Esophagus squamous epithelium (tissue), 5 donors: ENCODE measurements at regions not wholly inside any gene's neighbourhood (a gene's known extent, or its start where the extent isn't known, plus 50 kb on each side); places are given as distances from the start of the nearest gene placed in this dataset.

Source experiments
- DNase-seq: peaks from one replicate; lab custom pipeline; 2025; lab: John Stamatoyannopoulos, UW
- H3K27ac ChIP-seq, 4 donors: fragments of 200-600 bp; sonication (generic); one replicate each; pipeline ENCODE4 v1.5.1; 2016 to 2019; ENCODE audit warnings: mild to moderate bottlenecking in 1 of 4
- H3K27me3 ChIP-seq, 4 donors: fragments of 200-600 bp; sonication (generic); 1 replicate in 3 of 4; 2 replicates in 1 of 4; pipeline versions ENCODE4 v1.5.1 to v1.6.0; 2017 to 2021; ENCODE audit warnings: antibody characterized with exemption in 1 of 4
- H3K36me3 ChIP-seq, 3 donors: fragments of 200-600 bp; sonication (generic); one replicate each; pipeline ENCODE4 v1.5.1; 2016 to 2019
- H3K4me1 ChIP-seq, 3 donors: fragments of 200-600 bp; sonication (generic); one replicate each; pipeline ENCODE4 v1.5.1; 2017 to 2019
- H3K4me3 ChIP-seq, 4 donors: fragments of 200-600 bp; sonication (generic); 1 replicate in 3 of 4; 2 replicates in 1 of 4; pipeline ENCODE4 v1.5.1; 2016 to 2019; ENCODE audit warnings: mild to moderate bottlenecking in 2 of 4, moderate library complexity in 1 of 4
- H3K9me3 ChIP-seq, 3 donors: fragments of 200-600 bp; sonication (generic); one replicate each; pipeline ENCODE4 v1.5.1; 2016 to 2019
- POLR2A ChIP-seq, 4 donors: fragments of 450-650 bp; IDR thresholded peaks; one replicate each; pipeline ENCODE4 v1.6.1; 2017; ENCODE audit warnings: antibody characterized with exemption in 4 of 4, mild to moderate bottlenecking in 4 of 4, moderate library complexity in 3 of 4
- WGBS, 2 donors: methylation state at CpG; one replicate each; pipeline ENCODE4 v1.1.5; 2018; 5-methylcytosine and 5-hydroxymethylcytosine counted together
- intact Hi-C: fragments of 100-400 bp; cut with DNase I; formaldehyde crosslinking; loops from one replicate; pipeline ENCODE4 v1.15.0; 2022
- TF ChIP-seq, protein P1 (sequence below), 6 experiments: fragments of 450-650 bp in 4 of 6; fragments of 200-600 bp in 2 of 6; sonication (generic) in 2 of 6; IDR thresholded peaks; one replicate each; pipeline ENCODE4 v1.5.1; 2016 to 2019; ENCODE audit warnings: antibody characterized with exemption in 6 of 6, mild to moderate bottlenecking in 4 of 6, moderate library complexity in 4 of 6
- donor health status: DM: yes; HTN: yes; CAD: no.

- WGBS, 2 donors: 97 to 100% methylated on average over 3 of the region's 3 CpGs
- TF ChIP-seq, protein P1, sequence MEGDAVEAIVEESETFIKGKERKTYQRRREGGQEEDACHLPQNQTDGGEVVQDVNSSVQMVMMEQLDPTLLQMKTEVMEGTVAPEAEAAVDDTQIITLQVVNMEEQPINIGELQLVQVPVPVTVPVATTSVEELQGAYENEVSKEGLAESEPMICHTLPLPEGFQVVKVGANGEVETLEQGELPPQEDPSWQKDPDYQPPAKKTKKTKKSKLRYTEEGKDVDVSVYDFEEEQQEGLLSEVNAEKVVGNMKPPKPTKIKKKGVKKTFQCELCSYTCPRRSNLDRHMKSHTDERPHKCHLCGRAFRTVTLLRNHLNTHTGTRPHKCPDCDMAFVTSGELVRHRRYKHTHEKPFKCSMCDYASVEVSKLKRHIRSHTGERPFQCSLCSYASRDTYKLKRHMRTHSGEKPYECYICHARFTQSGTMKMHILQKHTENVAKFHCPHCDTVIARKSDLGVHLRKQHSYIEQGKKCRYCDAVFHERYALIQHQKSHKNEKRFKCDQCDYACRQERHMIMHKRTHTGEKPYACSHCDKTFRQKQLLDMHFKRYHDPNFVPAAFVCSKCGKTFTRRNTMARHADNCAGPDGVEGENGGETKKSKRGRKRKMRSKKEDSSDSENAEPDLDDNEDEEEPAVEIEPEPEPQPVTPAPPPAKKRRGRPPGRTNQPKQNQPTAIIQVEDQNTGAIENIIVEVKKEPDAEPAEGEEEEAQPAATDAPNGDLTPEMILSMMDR (IDR thresholded peaks at IDR 0.05): no peak
- no peak for TF ChIP-seq POLR2A (IDR thresholded peaks at IDR 0.05)
- DNase-seq: no peak
- Histone ChIP-seq H3K9me3 (no peaks in the 10 kb centered on the region), H3K4me1 (no peaks in the 10 kb centered on the region), H3K36me3 (no peaks in the 10 kb centered on the region), H3K27me3 (no peaks in the 10 kb centered on the region), H3K4me3 (no peak overlapping the region), H3K27ac (no peak overlapping the region)
- intact Hi-C loops: no loop called here
Observed at GRCh38 chr12:69168828-69169227, 70.5 kb upstream of the CPSF6 start.

- H3K4me3 ChIP-seq: no peak overlapping the region
- WGBS, 2 donors: 61 to 69% methylated on average over 3 to 4 of the region's 4 CpGs
- no peaks in the 10 kb centered on the region for H3K9me3 ChIP-seq
- intact Hi-C loops: no loop called here
- TF ChIP-seq, protein P1 (IDR thresholded peaks at IDR 0.05): no peak
- TF ChIP-seq POLR2A (IDR thresholded peaks at IDR 0.05): no peak
- H3K27ac ChIP-seq: no peak overlapping the region
- no peaks in the 10 kb centered on the region for H3K4me1 ChIP-seq
- H3K27me3 ChIP-seq: no peaks in the 10 kb centered on the region
- no peaks in the 10 kb centered on the region for H3K36me3 ChIP-seq
- no peak for DNase-seq
Observed at GRCh38 chr12:69170293-69170692, 69.1 kb upstream of the CPSF6 start.

GRCh38 chr12:69171881-69172280 lies 67.5 kb upstream of the CPSF6 start:
- H3K27ac ChIP-seq: no peak overlapping the region
- no peak for DNase-seq
- intact Hi-C loops: no loop called here
- no peak overlapping the region for H3K4me3 ChIP-seq
- no peaks in the 10 kb centered on the region for H3K36me3 ChIP-seq
- no peak for TF ChIP-seq POLR2A (IDR thresholded peaks at IDR 0.05)
- TF ChIP-seq, protein P1 (IDR thresholded peaks at IDR 0.05): no peak
- 72 to 80% methylated on average over 2 to 5 of the region's 6 CpGs for WGBS, 2 donors
- no peaks in the 10 kb centered on the region for H3K27me3 ChIP-seq
- H3K4me1 ChIP-seq: no peaks in the 10 kb centered on the region
- H3K9me3 ChIP-seq: no peaks in the 10 kb centered on the region

DNA sequence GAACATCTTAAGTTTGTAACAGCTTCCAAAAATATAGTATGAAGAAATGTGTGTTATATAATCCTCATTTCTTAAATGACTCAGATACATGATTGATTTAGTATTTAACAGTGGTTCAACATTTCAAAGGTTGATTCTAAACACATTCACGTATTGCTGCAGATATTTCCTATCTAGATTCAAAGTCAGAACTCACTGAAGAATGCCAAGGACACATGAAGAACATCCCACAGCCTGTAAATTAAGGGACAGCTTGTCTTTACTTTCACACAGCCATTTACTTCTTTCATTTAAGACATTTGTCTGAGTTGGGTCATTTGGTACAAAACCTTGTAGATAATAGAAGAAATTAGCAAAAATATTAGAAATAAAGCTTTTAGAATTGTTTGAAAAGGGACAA lies 66.9 kb upstream of the CPSF6 start:
- Histone ChIP-seq H3K4me3 (no peak overlapping the region), H3K9me3 (no peaks in the 10 kb centered on the region), H3K27me3 (no peaks in the 10 kb centered on the region), H3K27ac (no peak overlapping the region), H3K4me1 (no peaks in the 10 kb centered on the region), H3K36me3 (no peaks in the 10 kb centered on the region)
- DNase-seq: no peak
- WGBS, 2 donors: 24 to 33% methylated on average over 1 of the region's 1 CpG
- TF ChIP-seq POLR2A (IDR thresholded peaks at IDR 0.05): no peak
- TF ChIP-seq, protein P1 (IDR thresholded peaks at IDR 0.05): no peak
- intact Hi-C loops: no loop called here

- H3K9me3 ChIP-seq: no peaks in the 10 kb centered on the region
- TF ChIP-seq POLR2A (IDR thresholded peaks at IDR 0.05): no peak
- TF ChIP-seq, protein P1 (IDR thresholded peaks at IDR 0.05): no peak
- intact Hi-C loops: no loop called here
- WGBS, 2 donors: 57 to 73% methylated on average over 8 to 9 of the region's 9 CpGs
- H3K27me3 ChIP-seq: no peaks in the 10 kb centered on the region
- no peak overlapping the region for H3K27ac ChIP-seq
- no peak overlapping the region for H3K4me3 ChIP-seq
- H3K36me3 ChIP-seq: no peaks in the 10 kb centered on the region
- DNase-seq: no peak
- H3K4me1 ChIP-seq: no peaks in the 10 kb centered on the region
Observed at GRCh38 chr12:69173368-69173767, 66.0 kb upstream of the CPSF6 start.
